ENCODE measurements at regions not wholly inside any gene's neighbourhood (a gene's known extent, or its start where the extent isn't known, plus 50 kb on each side); places are given as distances from the start of the nearest gene placed in this dataset.

GRCh38 chr21:15480160-15480559, 249.6 kb upstream of the USP25 start:
- no peak for DNase-seq
- Histone ChIP-seq H3K4me3 (ENCODE audit: insufficient read depth, low read depth, low read length) (no peak overlapping the region), H3K27me3 (ENCODE audit: control insufficient read depth, insufficient read depth, low read length) (no peaks in the 10 kb centered on the region), H3K36me3 (replicated peaks; ENCODE audit: control insufficient read depth, insufficient read depth, low read length) (no peaks in the 10 kb centered on the region)

- no peak overlapping the region for H3K4me3 ChIP-seq (ENCODE audit: insufficient read depth, low read depth, low read length)
- DNase-seq = peak; percentile 25
- H3K36me3 ChIP-seq (replicated peaks; ENCODE audit: control insufficient read depth, insufficient read depth, low read length) = no peaks in the 10 kb centered on the region
- no peaks in the 10 kb centered on the region for H3K27me3 ChIP-seq (ENCODE audit: control insufficient read depth, insufficient read depth, low read length)
Observed at GRCh38 chr21:15483138-15483780, 246.5 kb upstream of the USP25 start.

- Histone ChIP-seq H3K36me3 (replicated peaks; ENCODE audit: control insufficient read depth, insufficient read depth, low read length) (no peaks in the 10 kb centered on the region), H3K4me3 (ENCODE audit: insufficient read depth, low read depth, low read length) (no peak overlapping the region), H3K27me3 (ENCODE audit: control insufficient read depth, insufficient read depth, low read length) (no peaks in the 10 kb centered on the region)
- no peak for DNase-seq
Observed at GRCh38 chr21:15486460-15487195, 243.2 kb upstream of the USP25 start.

GRCh38 chr21:15487196-15487550, 242.6 kb upstream of the USP25 start:
- DNase-seq = no peak
- Histone ChIP-seq H3K27me3 (ENCODE audit: control insufficient read depth, insufficient read depth, low read length) (no peaks in the 10 kb centered on the region), H3K36me3 (replicated peaks; ENCODE audit: control insufficient read depth, insufficient read depth, low read length) (no peaks in the 10 kb centered on the region), H3K4me3 (ENCODE audit: insufficient read depth, low read depth, low read length) (no peak overlapping the region)

- DNase-seq = no peak
- Histone ChIP-seq H3K36me3 (replicated peaks; ENCODE audit: control insufficient read depth, insufficient read depth, low read length) (no peaks in the 10 kb centered on the region), H3K27me3 (ENCODE audit: control insufficient read depth, insufficient read depth, low read length) (no peaks in the 10 kb centered on the region), H3K4me3 (ENCODE audit: insufficient read depth, low read depth, low read length) (no peak overlapping the region)
Observed at GRCh38 chr21:15491100-15491499, 238.7 kb upstream of the USP25 start.

GRCh38 chr21:15493646-15494045, 236.1 kb upstream of the USP25 start:
- Histone ChIP-seq H3K4me3 (ENCODE audit: insufficient read depth, low read depth, low read length) (no peak overlapping the region), H3K27me3 (ENCODE audit: control insufficient read depth, insufficient read depth, low read length) (no peaks in the 10 kb centered on the region), H3K36me3 (replicated peaks; ENCODE audit: control insufficient read depth, insufficient read depth, low read length) (no peaks in the 10 kb centered on the region)
- DNase-seq = no peak

- Histone ChIP-seq H3K36me3 (replicated peaks; ENCODE audit: control insufficient read depth, insufficient read depth, low read length) (no peaks in the 10 kb centered on the region), H3K27me3 (ENCODE audit: control insufficient read depth, insufficient read depth, low read length) (no peaks in the 10 kb centered on the region), H3K4me3 (ENCODE audit: insufficient read depth, low read depth, low read length) (no peak overlapping the region)
- no peak for DNase-seq
Observed at GRCh38 chr21:15494481-15494880, 235.3 kb upstream of the USP25 start.

GRCh38 chr21:15495965-15496364, 233.8 kb upstream of the USP25 start:
- Histone ChIP-seq H3K4me3 (ENCODE audit: insufficient read depth, low read depth, low read length) (no peak overlapping the region), H3K36me3 (replicated peaks; ENCODE audit: control insufficient read depth, insufficient read depth, low read length) (no peaks in the 10 kb centered on the region), H3K27me3 (ENCODE audit: control insufficient read depth, insufficient read depth, low read length) (no peaks in the 10 kb centered on the region)
- no peak for DNase-seq

- no peak overlapping the region for H3K4me3 ChIP-seq (ENCODE audit: insufficient read depth, low read depth, low read length)
- no peak for DNase-seq
- H3K36me3 ChIP-seq (replicated peaks; ENCODE audit: control insufficient read depth, insufficient read depth, low read length) = no peaks in the 10 kb centered on the region
- no peaks in the 10 kb centered on the region for H3K27me3 ChIP-seq (ENCODE audit: control insufficient read depth, insufficient read depth, low read length)
Observed at GRCh38 chr21:15496911-15497310, 232.9 kb upstream of the USP25 start.

GRCh38 chr21:15498455-15498854, 231.3 kb upstream of the USP25 start:
- Histone ChIP-seq H3K36me3 (replicated peaks; ENCODE audit: control insufficient read depth, insufficient read depth, low read length) (no peaks in the 10 kb centered on the region), H3K4me3 (ENCODE audit: insufficient read depth, low read depth, low read length) (no peak overlapping the region), H3K27me3 (ENCODE audit: control insufficient read depth, insufficient read depth, low read length) (no peaks in the 10 kb centered on the region)
- no peak for DNase-seq

GRCh38 chr21:15506086-15506485, 223.7 kb upstream of the USP25 start:
- DNase-seq = no peak
- Histone ChIP-seq H3K27me3 (ENCODE audit: control insufficient read depth, insufficient read depth, low read length) (no peaks in the 10 kb centered on the region), H3K4me3 (ENCODE audit: insufficient read depth, low read depth, low read length) (no peak overlapping the region), H3K36me3 (replicated peaks; ENCODE audit: control insufficient read depth, insufficient read depth, low read length) (no peaks in the 10 kb centered on the region)

- no peak overlapping the region for H3K4me3 ChIP-seq (ENCODE audit: insufficient read depth, low read depth, low read length)
- no peaks in the 10 kb centered on the region for H3K27me3 ChIP-seq (ENCODE audit: control insufficient read depth, insufficient read depth, low read length)
- no peak for DNase-seq
- H3K36me3 ChIP-seq (replicated peaks; ENCODE audit: control insufficient read depth, insufficient read depth, low read length) = no peaks in the 10 kb centered on the region
Observed at GRCh38 chr21:15508554-15508953, 221.2 kb upstream of the USP25 start.

GRCh38 chr21:15514073-15514946, 215.5 kb upstream of the USP25 start:
- Histone ChIP-seq H3K36me3 (replicated peaks; ENCODE audit: control insufficient read depth, insufficient read depth, low read length) (no peaks in the 10 kb centered on the region), H3K4me3 (ENCODE audit: insufficient read depth, low read depth, low read length) (no peak overlapping the region), H3K27me3 (ENCODE audit: control insufficient read depth, insufficient read depth, low read length) (no peaks in the 10 kb centered on the region)
- no peak for DNase-seq

GRCh38 chr21:15515908-15516307, 213.9 kb upstream of the USP25 start:
- no peaks in the 10 kb centered on the region for H3K36me3 ChIP-seq (replicated peaks; ENCODE audit: control insufficient read depth, insufficient read depth, low read length)
- no peak for DNase-seq
- no peak overlapping the region for H3K4me3 ChIP-seq (ENCODE audit: insufficient read depth, low read depth, low read length)
- H3K27me3 ChIP-seq (ENCODE audit: control insufficient read depth, insufficient read depth, low read length) = no peaks in the 10 kb centered on the region

- no peaks in the 10 kb centered on the region for H3K36me3 ChIP-seq (replicated peaks; ENCODE audit: control insufficient read depth, insufficient read depth, low read length)
- no peak overlapping the region for H3K4me3 ChIP-seq (ENCODE audit: insufficient read depth, low read depth, low read length)
- H3K27me3 ChIP-seq (ENCODE audit: control insufficient read depth, insufficient read depth, low read length) = no peaks in the 10 kb centered on the region
- no peak for DNase-seq
Observed at GRCh38 chr21:15517394-15517793, 212.4 kb upstream of the USP25 start.
